GM21723 (cell line): ENCODE measurements at regions not wholly inside any gene's neighbourhood (a gene's known extent, or its start where the extent isn't known, plus 50 kb on each side); places are given as distances from the start of the nearest gene placed in this dataset.
"Not testable (repeated sequence)": the region's sequence is repeated elsewhere in the genome, so short reads cannot be mapped to it uniquely, and the experiment has no call there.

Experiments
- ATAC-seq: cut with Tn5 transposase; IDR thresholded peaks from one replicate; pipeline ENCODE4 v1.9.1; 2021; ENCODE audit warnings: mild to moderate bottlenecking, moderate library complexity; ENCODE audit not compliant: unreplicated experiment

GRCh38 chr21:31609081-31609480 lies 50.4 kb upstream of the SOD1 start:
- no peak for ATAC-seq

DNA sequence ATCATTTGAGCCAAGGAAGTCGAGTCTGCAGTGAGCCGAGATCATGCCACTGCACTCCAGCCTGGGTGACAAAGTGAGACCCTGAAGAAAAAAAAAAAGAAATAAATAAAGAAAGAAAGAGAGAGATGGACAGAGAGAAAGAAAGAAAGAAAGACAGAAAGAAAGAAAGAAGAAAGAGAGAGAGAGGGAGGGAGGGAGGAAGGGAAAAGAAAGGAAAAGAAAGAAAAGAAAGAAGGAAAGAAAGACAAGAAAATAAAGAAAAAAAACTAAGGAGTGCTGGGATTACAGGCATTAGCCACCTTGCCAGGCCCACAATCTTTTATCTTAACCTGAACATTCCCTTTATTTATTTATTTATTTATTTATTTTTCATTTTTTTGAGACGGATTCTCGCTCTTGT lies 51.7 kb upstream of the SOD1 start:
- ATAC-seq: no peak

DNA sequence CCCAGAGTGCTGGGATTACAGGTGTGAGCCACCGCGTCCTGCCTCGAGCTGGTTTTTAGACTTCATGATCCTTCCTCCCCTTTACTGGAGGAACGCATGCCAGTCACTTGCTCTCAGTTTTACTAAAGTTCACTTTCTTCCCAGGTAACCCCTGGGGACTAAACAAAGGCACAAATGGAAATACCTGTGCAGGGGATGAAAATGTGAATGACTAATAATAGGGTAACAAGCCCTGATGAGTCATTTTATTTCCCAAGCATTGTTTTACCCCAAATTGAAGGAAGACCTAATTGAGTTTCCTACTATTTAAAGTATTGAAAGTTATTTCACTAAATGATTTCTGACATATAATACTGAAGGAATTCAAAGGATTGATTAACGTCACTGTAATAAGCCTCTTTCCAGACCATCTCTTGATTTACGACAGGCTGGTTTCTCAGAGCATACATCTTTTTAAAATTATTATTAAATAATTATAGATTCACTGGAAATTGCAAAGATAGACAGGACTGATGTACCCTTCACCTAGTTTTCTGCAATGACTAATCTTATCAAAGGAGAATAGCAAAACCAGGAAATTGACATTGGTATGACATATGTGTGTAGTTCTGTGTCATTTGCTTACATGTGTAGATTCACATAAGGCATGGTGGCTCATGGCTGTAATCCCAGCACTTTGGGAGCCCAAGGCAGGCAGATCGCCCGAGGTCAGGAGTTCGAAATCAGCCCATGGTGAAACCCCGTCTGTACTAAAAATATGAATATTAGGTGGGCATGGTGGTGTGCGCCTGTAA lies 53.2 kb upstream of the SOD1 start:
- no peak for ATAC-seq

DNA sequence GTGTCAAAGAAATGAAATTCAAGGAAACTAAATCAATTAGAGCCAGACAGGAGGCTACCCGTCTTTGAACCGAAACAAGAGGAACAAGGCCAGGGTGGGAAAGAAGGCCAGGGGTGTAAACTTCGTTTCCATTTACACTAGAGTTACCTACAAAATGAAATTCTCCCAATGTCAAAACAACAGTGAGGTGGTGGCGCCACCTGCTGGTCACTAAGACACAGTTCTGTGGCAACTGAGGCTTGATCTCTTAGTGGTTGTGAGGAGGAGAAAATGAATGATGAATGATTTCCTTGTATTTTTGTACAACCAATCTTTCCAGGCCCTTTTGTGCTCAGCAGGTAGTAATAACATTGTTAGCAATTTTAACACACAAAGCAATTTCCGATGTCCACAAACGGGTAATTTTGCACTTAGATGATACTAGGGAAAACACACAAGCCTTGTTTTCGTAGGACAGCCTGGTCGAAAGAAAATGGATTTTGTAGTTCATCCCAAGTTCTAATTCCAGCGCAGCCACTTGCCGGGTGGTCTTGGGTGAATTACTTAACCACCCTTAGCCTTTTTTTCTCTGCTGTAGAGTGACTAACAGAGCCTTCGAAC lies 54.8 kb upstream of the SOD1 start:
- peak; percentile 79 for ATAC-seq

- ATAC-seq: no peak
Observed at GRCh38 chr21:31599563-31599962, 59.9 kb upstream of the SOD1 start.

DNA sequence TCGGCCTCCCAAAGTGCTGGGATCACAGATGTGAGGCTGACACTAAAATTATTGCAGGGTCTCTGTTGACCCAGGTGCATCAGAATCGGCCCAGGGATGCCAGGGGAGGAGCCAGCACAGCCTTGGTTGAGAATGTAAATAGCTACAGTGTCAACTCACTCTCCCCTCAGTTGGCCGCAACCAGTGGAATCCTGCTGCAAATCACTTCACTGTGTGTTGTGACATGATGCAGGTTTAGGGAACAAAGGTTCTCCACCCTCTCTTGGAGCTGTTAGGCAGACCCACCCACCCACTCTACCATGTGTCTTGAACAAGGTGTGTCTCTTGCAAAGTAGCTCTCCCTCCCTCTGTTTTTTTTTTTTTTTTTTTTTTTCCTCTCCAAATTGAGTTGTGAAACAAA lies 60.5 kb upstream of the SOD1 start:
- ATAC-seq: no peak

GRCh38 chr21:31597683-31598082 lies 61.8 kb upstream of the SOD1 start:
- no peak for ATAC-seq

DNA sequence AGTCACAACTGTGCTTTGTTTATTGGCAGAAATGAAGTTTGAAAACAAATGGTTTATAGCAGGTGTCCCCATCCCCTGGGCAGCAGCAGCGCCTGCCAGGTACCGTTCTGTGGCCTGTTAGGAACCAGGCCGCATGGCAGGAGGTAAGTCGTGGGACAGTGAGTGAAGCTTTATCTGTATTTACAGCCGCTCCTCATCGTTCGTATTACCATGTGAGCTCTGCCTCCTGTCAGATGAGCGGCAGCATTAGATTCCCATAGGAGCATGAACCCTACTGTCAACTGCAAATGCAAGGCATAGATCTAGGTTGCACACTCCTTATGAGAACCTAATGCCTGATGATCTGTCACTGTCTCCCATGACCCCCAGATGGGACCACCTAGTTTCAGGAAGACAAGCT lies 63.4 kb upstream of the SOD1 start:
- ATAC-seq: no peak

- no peak for ATAC-seq
Observed at GRCh38 chr21:31594726-31595125, 64.8 kb upstream of the SOD1 start.

DNA sequence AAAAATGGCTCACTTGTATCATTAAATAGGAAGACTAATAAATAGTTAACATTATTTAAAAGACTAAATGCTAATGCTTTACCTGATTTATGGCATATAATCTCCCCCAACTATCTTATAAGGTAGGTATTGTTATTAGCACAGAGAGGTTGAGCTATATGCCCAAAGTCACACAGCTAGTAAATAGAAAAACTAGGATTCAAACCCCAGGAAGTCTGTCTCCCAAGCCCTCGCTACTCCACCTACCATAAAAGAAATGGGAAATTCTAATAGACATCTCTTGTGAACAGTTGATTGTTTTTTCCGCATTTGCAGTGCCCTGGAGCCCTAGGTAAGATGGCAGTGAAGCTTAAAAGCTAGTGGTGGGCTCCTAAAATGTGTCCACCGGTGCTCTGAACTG lies 65.2 kb upstream of the SOD1 start:
- ATAC-seq: no peak

DNA sequence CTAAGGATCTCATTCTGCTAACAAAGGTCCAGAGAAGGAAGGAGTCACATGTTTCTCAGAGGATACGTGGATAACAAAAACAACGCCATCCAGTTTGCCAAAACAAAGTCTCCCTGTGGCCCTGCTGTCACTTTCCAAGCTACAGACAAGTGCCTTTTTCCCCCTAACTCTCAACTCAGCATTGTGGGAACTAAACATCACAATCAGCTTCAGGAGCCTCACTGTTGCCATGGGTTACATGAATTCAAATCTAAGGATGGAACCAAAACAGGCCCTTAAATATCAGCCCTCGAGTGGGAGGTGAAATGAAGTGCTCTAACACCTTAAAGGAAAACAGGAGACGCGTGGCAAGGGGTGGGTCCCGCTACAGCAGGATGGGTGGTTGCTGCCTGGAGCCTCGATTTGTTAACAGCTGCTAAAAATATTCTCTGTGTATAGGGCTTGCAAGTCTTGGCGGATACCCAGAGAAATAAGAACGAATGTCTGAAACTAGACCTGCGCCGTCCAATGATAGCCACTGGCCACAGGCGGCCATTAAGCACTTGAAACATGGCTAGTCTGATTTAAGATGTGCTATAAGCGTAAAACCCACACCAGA lies 66.4 kb upstream of the SOD1 start:
- no peak for ATAC-seq

DNA sequence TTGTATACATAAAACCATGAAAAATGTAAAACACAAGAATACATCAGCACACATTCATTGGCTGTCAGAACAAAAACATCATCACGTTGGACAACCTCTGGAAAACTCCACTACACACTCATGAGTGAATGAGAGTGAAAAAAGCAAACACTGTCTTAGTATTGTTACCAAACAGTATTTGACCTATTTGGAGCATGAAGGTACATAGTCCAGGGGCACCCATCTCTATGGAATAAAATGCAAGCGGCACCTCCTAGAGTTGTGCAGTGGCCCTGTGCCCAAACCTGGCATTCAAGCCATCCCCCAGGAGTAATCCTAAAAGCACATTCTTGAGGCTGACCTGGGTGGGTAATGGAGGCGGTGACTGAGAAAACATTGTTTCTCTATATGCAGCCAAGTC lies 67.0 kb upstream of the SOD1 start:
- ATAC-seq: no peak

- ATAC-seq: no peak
Observed at GRCh38 chr21:31589820-31590219, 69.7 kb upstream of the SOD1 start.

DNA sequence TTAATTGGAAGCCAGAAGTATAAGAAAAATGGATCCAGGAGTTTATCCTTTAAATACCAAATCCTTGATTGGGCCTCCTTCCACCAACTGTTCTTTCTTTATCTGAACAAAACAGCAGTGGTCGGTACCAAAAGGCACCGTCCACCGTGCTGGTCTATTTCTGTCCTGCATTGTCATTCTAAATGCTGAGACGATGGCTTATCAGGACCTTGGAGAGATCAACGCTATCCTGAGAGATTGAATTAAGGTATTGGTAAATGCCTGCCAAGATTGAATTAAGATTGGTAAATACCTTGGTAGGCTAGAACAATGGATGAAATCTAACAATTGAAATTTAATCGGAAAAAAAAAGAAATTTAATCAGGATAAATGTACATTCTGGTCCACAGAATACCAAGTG lies 73.4 kb upstream of the SOD1 start:
- ATAC-seq: no peak

DNA sequence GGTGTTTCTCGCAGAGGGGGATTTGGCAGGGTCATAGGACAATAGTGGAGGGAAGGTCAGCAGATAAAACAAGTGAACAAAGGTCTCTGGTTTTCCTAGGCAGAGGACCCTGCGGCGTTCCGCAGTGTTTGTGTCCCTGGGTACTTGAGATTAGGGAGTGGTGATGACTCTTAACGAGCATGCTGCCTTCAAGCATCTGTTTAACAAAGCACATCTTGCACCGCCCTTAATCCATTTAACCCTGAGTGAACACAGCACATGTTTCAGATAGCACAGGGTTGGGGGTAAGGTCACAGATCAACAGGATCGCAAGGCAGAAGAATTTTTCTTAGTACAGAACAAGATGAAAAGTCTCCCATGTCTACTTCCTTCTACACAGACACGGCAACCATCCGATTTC lies 75.6 kb upstream of the SOD1 start:
- ATAC-seq: not testable (repeated sequence)

DNA sequence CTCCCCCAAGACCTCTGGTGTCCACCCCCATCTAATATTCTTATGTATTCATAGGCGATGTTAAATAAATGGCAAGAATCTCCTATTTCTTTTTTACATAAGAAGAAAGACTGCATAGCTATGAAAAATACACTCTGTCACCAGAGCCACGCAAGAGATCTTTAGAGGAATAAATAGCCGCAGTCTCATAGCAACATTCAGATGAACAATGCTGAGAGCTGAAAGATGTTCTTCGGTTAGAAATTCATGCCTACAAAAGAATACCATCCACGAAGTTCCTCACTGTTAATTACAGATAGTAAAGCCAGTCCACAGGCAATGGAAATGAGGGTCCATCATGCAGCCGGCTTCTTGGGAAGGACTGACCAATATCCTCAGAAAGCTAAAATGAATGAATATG lies 76.0 kb upstream of the SOD1 start:
- ATAC-seq: no peak

DNA sequence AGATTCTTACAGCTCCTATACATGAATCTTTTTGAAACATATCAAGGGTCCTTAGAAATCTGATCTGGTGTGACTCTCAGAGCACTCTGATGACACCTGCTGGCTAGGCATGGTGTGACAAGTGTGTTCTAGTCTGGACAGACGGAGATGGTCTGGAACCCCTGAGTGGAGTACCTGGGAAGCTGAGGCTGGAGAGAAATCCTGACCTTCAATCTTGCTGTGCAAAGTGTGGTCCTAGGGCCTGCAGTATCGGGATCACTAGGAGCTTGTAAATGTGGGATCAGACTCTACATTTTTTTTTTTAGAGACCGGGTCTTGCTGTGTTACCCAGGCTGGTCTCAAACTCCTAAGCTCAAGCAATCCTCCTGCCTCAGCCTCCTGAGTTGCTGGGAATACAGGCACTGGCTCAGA lies 78.6 kb upstream of the SOD1 start:
- peak; percentile 67 for ATAC-seq

GRCh38 chr21:31577271-31577670 lies 82.2 kb upstream of the SOD1 start:
- no peak for ATAC-seq

DNA sequence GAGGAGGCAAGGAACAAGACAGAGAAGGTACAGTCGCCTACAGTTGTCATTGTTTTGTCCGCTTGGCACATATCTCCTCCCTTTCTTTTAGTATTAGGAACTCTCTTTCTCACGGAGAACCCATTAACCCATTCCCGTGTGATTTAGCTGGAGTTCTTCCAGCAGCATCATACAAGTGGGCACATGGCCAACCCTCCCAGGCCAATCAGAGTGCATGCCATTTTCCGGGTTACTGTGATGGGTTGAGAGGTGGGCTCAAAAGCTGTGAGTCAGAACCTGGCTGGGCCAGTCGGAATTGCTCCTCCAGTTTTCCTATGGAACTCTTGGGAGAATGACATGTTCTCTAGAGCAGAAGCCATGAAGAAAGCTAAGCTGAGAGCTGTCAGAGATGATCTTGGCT lies 83.1 kb upstream of the SOD1 start:
- no peak for ATAC-seq

DNA sequence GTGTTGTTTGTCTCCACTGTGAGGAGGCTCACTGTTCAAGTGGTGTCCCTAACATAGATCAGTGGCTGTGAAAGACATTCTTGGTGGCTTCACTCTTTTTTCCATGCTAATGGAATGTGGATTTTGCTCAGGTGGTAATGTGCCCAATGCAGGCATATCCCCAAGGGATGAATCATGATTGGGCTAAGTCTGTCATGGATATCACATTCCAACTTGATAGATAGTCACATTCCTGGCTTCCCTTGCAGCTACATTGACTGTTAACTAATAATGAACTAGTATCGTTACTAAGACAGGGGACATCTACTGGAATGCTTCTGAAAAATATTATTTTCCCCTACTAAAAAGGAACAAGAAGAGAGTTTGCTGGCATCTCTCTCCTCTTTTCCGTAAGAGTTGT lies 86.3 kb upstream of the SOD1 start:
- ATAC-seq: no peak

GRCh38 chr21:31571879-31572278 lies 87.6 kb upstream of the SOD1 start:
- ATAC-seq: no peak

GRCh38 chr21:31570824-31571566 lies 88.5 kb upstream of the SOD1 start:
- ATAC-seq: no peak
